Activated naive CD4-positive, alpha-beta T cell treated with anti-CD3 and anti-CD28 coated beads, Interleukin-2, amount 10 ng/mL, durations not matched to agents 7 days and 5 days (primary cell): ENCODE measurements at regions not wholly inside any gene's neighbourhood (a gene's known extent, or its start where the extent isn't known, plus 50 kb on each side); places are given as distances from the start of the nearest gene placed in this dataset.
"Not testable (repeated sequence)": the region's sequence is repeated elsewhere in the genome, so short reads cannot be mapped to it uniquely, and the experiment has no call there.

ENCODE experiments used
- CTCF ChIA-PET: fragments of 350-600 bp; sonication (Branson Sonifier 250); formaldehyde crosslinking; loops from one replicate; lab custom pipeline; 2021; ENCODE audit warnings: antibody characterized with exemption; lab: Charles Lee
- DNase-seq: peaks from one replicate; pipeline ENCODE4 v3.0.0-alpha.2; 2020
- H3K27ac Mint-ChIP-seq: one replicate; pipeline ENCODE4 v1.8.0; 2021; ENCODE audit warnings: mild to moderate bottlenecking, moderate library complexity, mixed read lengths
- H3K27me3 Mint-ChIP-seq: one replicate; pipeline ENCODE4 v1.8.0; 2021; ENCODE audit warnings: mild to moderate bottlenecking, mixed read lengths
- H3K36me3 Mint-ChIP-seq: one replicate; pipeline ENCODE4 v1.8.0; 2021; ENCODE audit warnings: mixed read lengths
- H3K4me1 Mint-ChIP-seq: one replicate; pipeline ENCODE4 v1.8.0; 2021; ENCODE audit warnings: mixed read lengths
- H3K4me3 Mint-ChIP-seq: one replicate; pipeline ENCODE4 v1.8.0; 2021; ENCODE audit warnings: mild to moderate bottlenecking, moderate library complexity, mixed read lengths
- H3K9me3 Mint-ChIP-seq: one replicate; pipeline ENCODE4 v1.8.0; 2021; ENCODE audit warnings: mixed read lengths

DNA sequence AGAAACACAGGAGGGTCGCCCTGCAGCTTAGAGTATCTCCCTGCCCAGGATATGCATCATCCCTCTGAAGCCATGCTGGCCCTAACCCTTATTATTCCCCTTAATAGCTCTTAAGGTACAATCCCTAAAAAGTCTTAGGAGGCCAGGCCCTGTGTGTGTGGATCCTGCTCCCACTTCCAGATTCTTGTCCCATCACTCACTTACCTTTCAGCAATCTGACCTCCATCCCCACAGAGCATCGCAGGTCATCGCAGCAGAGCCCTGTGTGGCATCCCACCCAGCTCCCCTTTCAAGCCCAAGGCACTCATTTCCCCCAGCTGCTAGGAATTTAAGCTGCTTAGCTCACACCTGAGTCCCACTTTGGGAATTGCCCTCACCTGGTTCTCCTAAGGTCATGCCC is 223.8 kb upstream of the SMLR1 start:
- Mint-ChIP-seq H3K4me1 (peaks cover 13% of the 10 kb centered on the region), H3K27me3 (peaks cover 5% of the 10 kb centered on the region), H3K4me3 (no peak overlapping the region), H3K27ac (no peak overlapping the region), H3K36me3 (peaks cover 5% of the 10 kb centered on the region), H3K9me3 (peaks cover 11% of the 10 kb centered on the region)
- DNase-seq: no peak
- CTCF ChIA-PET: interaction anchor here (0.9 kb wide), 1 partner anchor 27 kb away, joined by 5 read pairs; no protein-coding TSS in a partner anchor

- CTCF ChIA-PET: interaction anchor here (0.8 kb wide), 1 partner anchor 22 kb away, joined by 3 read pairs; no protein-coding TSS in a partner anchor
These were observed 222.3 kb upstream of the SMLR1 start for GRCh38 chr6:130604841-130605399.

DNA sequence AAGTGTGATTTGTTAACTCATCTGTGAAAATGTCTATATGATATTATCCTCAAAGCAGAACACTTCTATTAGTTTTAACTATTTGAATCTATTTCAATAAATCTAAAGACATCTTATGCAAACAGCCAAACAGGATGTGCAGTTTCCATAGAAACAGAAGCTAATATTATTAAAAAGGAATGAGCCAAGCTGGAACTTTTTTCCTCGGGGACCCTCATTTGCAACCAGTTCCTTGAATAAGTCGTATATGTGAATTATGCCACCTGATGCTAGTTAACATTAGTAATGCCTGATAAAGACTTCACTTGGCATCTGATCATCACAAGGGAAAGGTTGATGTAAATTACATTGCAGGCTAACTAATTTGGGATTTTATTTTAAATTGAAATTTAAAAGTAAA is 216.9 kb upstream of the SMLR1 start:
- Mint-ChIP-seq H3K27me3 (no peaks in the 10 kb centered on the region), H3K9me3 (peaks cover 2% of the 10 kb centered on the region), H3K4me3 (no peak overlapping the region), H3K36me3 (peaks cover 1% of the 10 kb centered on the region), H3K4me1 (no peaks in the 10 kb centered on the region), H3K27ac (no peak overlapping the region)
- DNase-seq: no peak
- CTCF ChIA-PET: no interaction called here

More at GRCh38 chr6:130604841-130605399, 222.3 kb upstream of the SMLR1 start:
- Mint-ChIP-seq H3K27me3 (peaks cover 5% of the 10 kb centered on the region), H3K4me3 (no peak overlapping the region), H3K9me3 (peaks cover 11% of the 10 kb centered on the region), H3K36me3 (peaks cover 5% of the 10 kb centered on the region), H3K27ac (no peak overlapping the region), H3K4me1 (peaks cover 13% of the 10 kb centered on the region)
- DNase-seq: no peak

DNA sequence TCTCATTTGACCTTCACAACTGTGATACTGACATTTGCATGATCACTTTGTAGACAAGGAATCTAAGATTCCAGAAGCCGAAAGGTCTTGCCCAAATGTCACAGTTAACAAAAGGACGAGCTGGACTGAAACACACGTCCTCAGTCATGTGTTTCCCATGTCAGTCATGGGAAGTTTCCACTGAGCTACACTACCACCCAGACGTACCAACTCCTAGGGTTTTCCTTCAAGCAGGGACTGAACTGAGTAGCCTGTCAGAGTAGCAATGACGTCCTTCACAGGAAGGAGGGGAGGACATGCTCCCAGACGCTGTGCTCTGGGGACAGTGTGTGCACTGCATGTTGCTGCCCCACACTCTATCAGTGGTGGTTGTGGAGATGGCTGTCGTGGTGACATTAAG is 215.8 kb upstream of the SMLR1 start:
- Mint-ChIP-seq H3K36me3 (peaks cover 3% of the 10 kb centered on the region), H3K4me1 (no peaks in the 10 kb centered on the region), H3K27ac (no peak overlapping the region)

DNA sequence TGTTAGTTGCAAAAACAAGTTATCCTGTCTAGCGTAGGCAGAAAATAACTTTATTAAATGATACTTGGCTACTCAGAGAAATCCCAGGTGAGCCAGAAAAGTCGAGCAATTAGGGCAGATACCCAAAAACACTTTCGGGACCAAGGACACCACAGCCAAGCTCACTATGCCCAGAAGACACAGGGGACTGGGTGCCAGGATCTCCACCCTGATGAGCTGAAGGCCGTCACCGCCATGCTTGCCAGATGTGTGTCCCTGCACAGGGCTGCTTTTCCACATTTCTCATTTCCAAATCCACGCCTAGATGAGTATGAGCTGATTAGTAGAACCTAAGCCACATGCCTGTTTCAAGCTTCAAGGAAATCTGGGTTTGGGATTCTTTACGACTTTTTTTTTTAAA is 214.0 kb upstream of the SMLR1 start:
- CTCF ChIA-PET: interaction anchor here (2.0 kb wide), 1 partner anchor 9 kb away, joined by 4 read pairs; no protein-coding TSS in a partner anchor
- no peak overlapping the region for H3K27ac Mint-ChIP-seq
- H3K4me3 Mint-ChIP-seq: no peak overlapping the region

More for the DNA sequence above, 215.8 kb upstream of the SMLR1 start:
- Mint-ChIP-seq H3K4me3 (no peak overlapping the region), H3K27me3 (no peaks in the 10 kb centered on the region), H3K9me3 (no peaks in the 10 kb centered on the region)
- no peak for DNase-seq
- CTCF ChIA-PET: no interaction called here

GRCh38 chr6:130615816-130616215 is 211.4 kb upstream of the SMLR1 start:
- H3K4me1 Mint-ChIP-seq: no peaks in the 10 kb centered on the region
- H3K27me3 Mint-ChIP-seq: no peaks in the 10 kb centered on the region
- no peak overlapping the region for H3K4me3 Mint-ChIP-seq
- H3K36me3 Mint-ChIP-seq: peaks cover 1% of the 10 kb centered on the region
- DNase-seq: no peak
- H3K9me3 Mint-ChIP-seq: no peaks in the 10 kb centered on the region
- CTCF ChIA-PET: no interaction called here
- H3K27ac Mint-ChIP-seq: no peak overlapping the region

More for the DNA sequence above, 214.0 kb upstream of the SMLR1 start:
- Mint-ChIP-seq H3K27me3 (no peaks in the 10 kb centered on the region), H3K9me3 (no peaks in the 10 kb centered on the region), H3K36me3 (peaks cover 1% of the 10 kb centered on the region), H3K4me1 (no peaks in the 10 kb centered on the region)
- no peak for DNase-seq

DNA sequence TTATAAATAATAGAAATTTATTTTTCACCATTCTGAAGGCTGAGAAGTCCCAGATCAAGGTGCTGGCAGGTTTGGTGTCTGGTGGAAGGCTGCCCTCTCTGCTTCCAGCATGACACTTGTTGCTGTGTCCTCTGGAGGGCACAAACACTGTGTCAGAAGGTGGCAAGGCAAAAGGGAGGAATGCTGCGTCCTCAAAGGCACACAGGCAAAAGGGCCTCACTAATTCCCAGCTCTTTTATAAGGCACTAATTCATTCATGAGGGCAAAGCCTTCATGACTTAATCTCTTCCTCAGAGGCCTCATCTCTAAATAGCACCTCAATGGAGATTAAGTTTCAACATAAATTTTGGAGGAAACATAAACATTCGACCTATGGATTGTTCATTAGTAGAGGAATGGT is 209.5 kb upstream of the SMLR1 start:
- H3K27ac Mint-ChIP-seq: no peak overlapping the region
- H3K4me3 Mint-ChIP-seq: no peak overlapping the region
- no peaks in the 10 kb centered on the region for H3K9me3 Mint-ChIP-seq
- no peaks in the 10 kb centered on the region for H3K27me3 Mint-ChIP-seq
- CTCF ChIA-PET: no interaction called here
- H3K4me1 Mint-ChIP-seq: no peaks in the 10 kb centered on the region
- DNase-seq: no peak
- H3K36me3 Mint-ChIP-seq: peaks cover 1% of the 10 kb centered on the region

DNA sequence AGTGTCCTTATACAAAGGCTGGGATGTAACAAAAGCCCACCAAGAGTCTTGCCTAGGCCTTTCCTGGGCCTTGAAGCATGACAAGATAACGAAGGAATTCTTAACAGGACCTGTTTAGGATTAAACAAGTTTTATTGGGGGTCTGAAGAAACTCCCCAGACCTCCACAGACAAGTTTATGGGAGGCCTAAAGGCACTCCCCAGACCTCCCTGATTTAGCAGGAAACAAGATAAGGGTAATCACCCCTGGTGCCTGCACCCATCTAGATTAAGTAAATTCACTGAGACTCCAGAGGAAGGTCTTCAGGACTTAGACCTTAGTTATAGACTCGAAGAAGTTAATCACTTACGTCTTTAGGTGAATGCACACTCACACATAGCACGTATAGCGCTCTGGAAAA is 208.4 kb upstream of the SMLR1 start:
- H3K27me3 Mint-ChIP-seq, H3K4me1 Mint-ChIP-seq, H3K27ac Mint-ChIP-seq, H3K9me3 Mint-ChIP-seq, H3K36me3 Mint-ChIP-seq, DNase-seq, H3K4me3 Mint-ChIP-seq, CTCF ChIA-PET: not testable (repeated sequence)

- DNase-seq: no peak
- no peaks in the 10 kb centered on the region for H3K27me3 Mint-ChIP-seq
- CTCF ChIA-PET: no interaction called here
These were observed 206.8 kb upstream of the SMLR1 start for GRCh38 chr6:130620338-130620781.

GRCh38 chr6:130622142-130622541 is 205.1 kb upstream of the SMLR1 start:
- Mint-ChIP-seq H3K27me3 (no peaks in the 10 kb centered on the region), H3K27ac (no peak overlapping the region), H3K4me1 (peaks cover 3% of the 10 kb centered on the region), H3K36me3 (peaks cover 8% of the 10 kb centered on the region), H3K9me3 (peaks cover 2% of the 10 kb centered on the region), H3K4me3 (no peak overlapping the region)
- CTCF ChIA-PET: interaction anchor here (0.9 kb wide), 1 partner anchor 9 kb away, joined by 4 read pairs; no protein-coding TSS in a partner anchor
- no peak for DNase-seq

More at GRCh38 chr6:130620338-130620781, 206.8 kb upstream of the SMLR1 start:
- peaks cover 9% of the 10 kb centered on the region for H3K36me3 Mint-ChIP-seq
- no peaks in the 10 kb centered on the region for H3K4me1 Mint-ChIP-seq
- H3K27ac Mint-ChIP-seq: no peak overlapping the region
- H3K9me3 Mint-ChIP-seq: peaks cover 2% of the 10 kb centered on the region
- H3K4me3 Mint-ChIP-seq: no peak overlapping the region

- Mint-ChIP-seq H3K27ac (no peak overlapping the region), H3K4me3 (no peak overlapping the region), H3K36me3 (peaks cover 8% of the 10 kb centered on the region), H3K27me3 (no peaks in the 10 kb centered on the region), H3K9me3 (peaks cover 2% of the 10 kb centered on the region), H3K4me1 (peaks cover 3% of the 10 kb centered on the region)
- CTCF ChIA-PET: no interaction called here
- no peak for DNase-seq
These were observed 203.2 kb upstream of the SMLR1 start for GRCh38 chr6:130624046-130624445.

DNA sequence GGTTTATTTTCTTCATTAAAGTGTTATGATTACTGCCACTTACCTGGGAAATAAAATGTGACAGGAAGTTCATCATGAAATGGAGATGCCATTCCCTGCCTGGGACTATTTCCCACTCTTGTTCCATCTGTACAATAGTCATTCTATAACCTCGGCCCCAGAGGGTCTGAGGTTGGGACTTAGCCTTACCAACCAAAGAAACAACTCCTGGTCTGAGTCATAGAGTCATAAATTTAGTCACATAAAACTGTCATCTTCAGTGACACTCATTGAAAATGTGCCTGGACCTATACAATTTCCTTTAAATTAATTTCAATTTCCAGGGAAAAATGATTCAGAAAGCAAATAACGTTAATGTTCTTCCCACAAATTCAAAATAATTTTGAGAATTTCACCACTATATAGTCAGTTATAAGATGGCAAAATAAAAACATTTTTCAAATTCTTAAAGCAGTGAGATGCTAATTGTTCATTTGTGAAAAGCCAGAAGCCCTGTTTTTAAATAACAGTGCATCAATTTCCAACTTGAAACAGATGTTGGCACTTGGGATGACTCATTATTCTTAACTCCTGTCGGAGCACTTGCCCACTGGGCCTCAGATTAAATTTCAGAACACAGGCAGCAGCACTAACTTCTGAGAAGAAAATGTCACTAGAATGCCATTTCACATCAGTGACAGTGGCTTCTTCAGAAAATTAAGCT is 201.2 kb upstream of the SMLR1 start:
- peaks cover 8% of the 10 kb centered on the region for H3K36me3 Mint-ChIP-seq
- no peak for DNase-seq
- H3K9me3 Mint-ChIP-seq: peaks cover 2% of the 10 kb centered on the region
- CTCF ChIA-PET: no interaction called here
- H3K27me3 Mint-ChIP-seq: no peaks in the 10 kb centered on the region
- no peak overlapping the region for H3K4me3 Mint-ChIP-seq
- peaks cover 8% of the 10 kb centered on the region for H3K4me1 Mint-ChIP-seq
- no peak overlapping the region for H3K27ac Mint-ChIP-seq

GRCh38 chr6:130628862-130629261 is 198.3 kb upstream of the SMLR1 start:
- H3K4me1 Mint-ChIP-seq: peaks cover 8% of the 10 kb centered on the region
- H3K27ac Mint-ChIP-seq: no peak overlapping the region
- no peak overlapping the region for H3K4me3 Mint-ChIP-seq
- no peaks in the 10 kb centered on the region for H3K36me3 Mint-ChIP-seq
- DNase-seq: no peak
- CTCF ChIA-PET: no interaction called here
- H3K27me3 Mint-ChIP-seq: no peaks in the 10 kb centered on the region
- no peaks in the 10 kb centered on the region for H3K9me3 Mint-ChIP-seq

- Mint-ChIP-seq H3K4me3 (no peak overlapping the region), H3K27ac (no peak overlapping the region), H3K9me3 (no peaks in the 10 kb centered on the region), H3K27me3 (no peaks in the 10 kb centered on the region), H3K36me3 (no peaks in the 10 kb centered on the region), H3K4me1 (peaks cover 8% of the 10 kb centered on the region)
- no peak for DNase-seq
- CTCF ChIA-PET: no interaction called here
These were observed 197.6 kb upstream of the SMLR1 start for GRCh38 chr6:130629640-130630039.

DNA sequence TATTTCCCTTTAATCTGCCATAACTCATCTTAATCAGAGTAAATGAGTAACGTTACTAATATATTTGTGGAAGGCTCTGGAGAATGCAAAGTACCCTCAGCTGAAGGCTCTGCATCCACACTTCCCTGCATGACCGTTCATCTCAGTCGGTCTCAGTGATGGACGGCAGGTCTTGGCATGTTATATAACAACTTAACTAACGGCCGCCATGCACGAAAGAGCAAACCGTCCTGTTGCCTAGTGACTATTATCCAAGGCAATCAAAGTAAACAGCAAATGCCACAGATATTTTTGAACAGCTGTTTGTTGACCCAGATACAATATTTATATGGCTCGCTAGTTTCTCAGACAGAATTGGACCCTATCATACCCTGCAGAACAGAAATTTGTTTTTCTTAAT is 194.9 kb upstream of the SMLR1 start:
- no peaks in the 10 kb centered on the region for H3K27me3 Mint-ChIP-seq
- H3K27ac Mint-ChIP-seq: no peak overlapping the region
- DNase-seq: no peak
- H3K4me3 Mint-ChIP-seq: no peak overlapping the region
- peaks cover 8% of the 10 kb centered on the region for H3K36me3 Mint-ChIP-seq
- peaks cover 5% of the 10 kb centered on the region for H3K4me1 Mint-ChIP-seq
- CTCF ChIA-PET: no interaction called here
- H3K9me3 Mint-ChIP-seq: peaks cover 9% of the 10 kb centered on the region
